GM18861 (cell line): ENCODE measurements at regions not wholly inside any gene's neighbourhood (a gene's known extent, or its start where the extent isn't known, plus 50 kb on each side); places are given as distances from the start of the nearest gene placed in this dataset.

Experiments used
- ATAC-seq: cut with Tn5 transposase; IDR thresholded peaks from one replicate; pipeline ENCODE4 v1.9.1; 2021; ENCODE audit not compliant: unreplicated experiment

- no peak for ATAC-seq
These were observed 331.5 kb downstream of the CBLN1 start for GRCh38 chr16:48950184-48950583.

- no peak for ATAC-seq
These were observed 332.0 kb downstream of the CBLN1 start for GRCh38 chr16:48949636-48950035.

- ATAC-seq = no peak
These were observed 332.7 kb downstream of the CBLN1 start for GRCh38 chr16:48948911-48949310.

GRCh38 chr16:48947371-48947713 lies 334.3 kb downstream of the CBLN1 start:
- no peak for ATAC-seq

GRCh38 chr16:48946686-48947370 lies 334.8 kb downstream of the CBLN1 start:
- no peak for ATAC-seq

GRCh38 chr16:48942996-48943395 lies 333.0 kb upstream of the N4BP1 start:
- ATAC-seq = no peak

GRCh38 chr16:48936811-48937210 lies 326.8 kb upstream of the N4BP1 start:
- no peak for ATAC-seq

GRCh38 chr16:48932216-48932855 lies 322.4 kb upstream of the N4BP1 start:
- no peak for ATAC-seq

GRCh38 chr16:48930951-48931553 lies 321.1 kb upstream of the N4BP1 start:
- ATAC-seq = no peak

- ATAC-seq = no peak
These were observed 309.8 kb upstream of the N4BP1 start for GRCh38 chr16:48919791-48920190.

- ATAC-seq = no peak
These were observed 308.7 kb upstream of the N4BP1 start for GRCh38 chr16:48918520-48919258.

- ATAC-seq = no peak
These were observed 306.6 kb upstream of the N4BP1 start for GRCh38 chr16:48916566-48916965.

GRCh38 chr16:48914070-48914469 lies 304.1 kb upstream of the N4BP1 start:
- no peak for ATAC-seq

GRCh38 chr16:48913384-48913783 lies 303.4 kb upstream of the N4BP1 start:
- no peak for ATAC-seq

GRCh38 chr16:48912360-48912759 lies 302.4 kb upstream of the N4BP1 start:
- ATAC-seq = no peak

- ATAC-seq = no peak
These were observed 301.7 kb upstream of the N4BP1 start for GRCh38 chr16:48911700-48912099.

GRCh38 chr16:48910214-48910613 lies 300.2 kb upstream of the N4BP1 start:
- no peak for ATAC-seq

GRCh38 chr16:48909231-48909630 lies 299.3 kb upstream of the N4BP1 start:
- ATAC-seq = no peak

- ATAC-seq = peak; percentile 54
These were observed 298.1 kb upstream of the N4BP1 start for GRCh38 chr16:48907906-48908634.

- no peak for ATAC-seq
These were observed 295.9 kb upstream of the N4BP1 start for GRCh38 chr16:48905632-48906505.
